Kidney epithelial cell (primary cell): ENCODE measurements at regions not wholly inside any gene's neighbourhood (a gene's known extent, or its start where the extent isn't known, plus 50 kb on each side); places are given as distances from the start of the nearest gene placed in this dataset.

Experiments used
- DNase-seq: peaks from one replicate; pipeline ENCODE4 v3.0.0-alpha.2; 2010; ENCODE audit warnings: low read depth
- H3K27me3 ChIP-seq: 2 replicates; pipeline ENCODE4 v1.6.0; 2011; ENCODE audit warnings: low read length; ENCODE audit not compliant: control insufficient read depth, insufficient read depth
- H3K36me3 ChIP-seq: 2 replicates; pipeline ENCODE4 v1.5.1; 2011; ENCODE audit warnings: low read length; ENCODE audit not compliant: control insufficient read depth, insufficient read depth
- H3K4me3 ChIP-seq: 2 replicates; pipeline ENCODE4 v1.5.1; 2011; ENCODE audit warnings: low read depth, mild to moderate bottlenecking, control low read depth, low read length
- CTCF ChIP-seq: IDR thresholded peaks from 2 replicates; pipeline ENCODE4 v1.5.1; 2011; ENCODE audit warnings: mild to moderate bottlenecking, moderate library complexity, low read length, control low read depth, inconsistent platforms; ENCODE audit not compliant: insufficient read depth, poor library complexity, severe bottlenecking

GRCh38 chr13:104314321-104314720 is 1248.1 kb upstream of the SLC10A2 start:
- Histone ChIP-seq H3K36me3 (no peaks in the 10 kb centered on the region), H3K4me3 (no peak overlapping the region), H3K27me3 (no peaks in the 10 kb centered on the region)
- no peak for DNase-seq
- TF ChIP-seq CTCF = no peak

GRCh38 chr13:104310861-104311260 is 1244.6 kb upstream of the SLC10A2 start:
- Histone ChIP-seq H3K4me3 (no peak overlapping the region), H3K27me3 (no peaks in the 10 kb centered on the region), H3K36me3 (no peaks in the 10 kb centered on the region)
- no peak for TF ChIP-seq CTCF
- DNase-seq = no peak

GRCh38 chr13:104309431-104309830 is 1243.2 kb upstream of the SLC10A2 start:
- no peak for TF ChIP-seq CTCF
- H3K4me3 ChIP-seq = no peak overlapping the region
- H3K27me3 ChIP-seq = no peaks in the 10 kb centered on the region
- DNase-seq = no peak
- H3K36me3 ChIP-seq = no peaks in the 10 kb centered on the region

- no peaks in the 10 kb centered on the region for H3K27me3 ChIP-seq
- no peak for DNase-seq
- no peak overlapping the region for H3K4me3 ChIP-seq
Measured at GRCh38 chr13:104301171-104301975, 1235.2 kb upstream of the SLC10A2 start.

GRCh38 chr13:104297075-104297474 is 1230.9 kb upstream of the SLC10A2 start:
- Histone ChIP-seq H3K36me3 (no peaks in the 10 kb centered on the region), H3K4me3 (no peak overlapping the region), H3K27me3 (no peaks in the 10 kb centered on the region)
- DNase-seq = no peak
- TF ChIP-seq CTCF = no peak

More at GRCh38 chr13:104301171-104301975, 1235.2 kb upstream of the SLC10A2 start:
- no peaks in the 10 kb centered on the region for H3K36me3 ChIP-seq
- no peak for TF ChIP-seq CTCF

DNA sequence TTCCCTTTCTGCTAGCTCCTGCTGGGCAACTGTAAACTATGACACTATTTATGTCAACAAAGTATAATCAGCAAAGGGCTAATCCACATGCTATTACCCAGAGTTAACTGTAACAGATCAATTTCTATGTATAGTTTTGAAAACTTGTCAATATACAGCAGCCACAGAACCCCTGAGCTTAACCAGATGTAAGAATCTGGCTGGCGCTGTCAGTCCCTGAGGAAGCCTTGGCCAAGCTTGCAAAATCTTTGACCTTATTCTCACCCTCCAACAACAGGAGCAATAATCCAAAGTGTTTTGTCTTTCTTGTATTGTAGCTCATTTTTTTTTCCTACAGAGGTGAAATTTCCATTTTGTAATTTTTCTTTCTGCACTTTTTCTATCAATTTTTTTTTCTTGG is 1230.1 kb upstream of the SLC10A2 start:
- no peak for TF ChIP-seq CTCF
- Histone ChIP-seq H3K4me3 (no peak overlapping the region), H3K27me3 (no peaks in the 10 kb centered on the region), H3K36me3 (no peaks in the 10 kb centered on the region)
- no peak for DNase-seq
